ENCODE measurements at regions not wholly inside any gene's neighbourhood (a gene's known extent, or its start where the extent isn't known, plus 50 kb on each side); places are given as distances from the start of the nearest gene placed in this dataset.
"Not testable (repeated sequence)": the region's sequence is repeated elsewhere in the genome, so short reads cannot be mapped to it uniquely, and the experiment has no call there.

DNA sequence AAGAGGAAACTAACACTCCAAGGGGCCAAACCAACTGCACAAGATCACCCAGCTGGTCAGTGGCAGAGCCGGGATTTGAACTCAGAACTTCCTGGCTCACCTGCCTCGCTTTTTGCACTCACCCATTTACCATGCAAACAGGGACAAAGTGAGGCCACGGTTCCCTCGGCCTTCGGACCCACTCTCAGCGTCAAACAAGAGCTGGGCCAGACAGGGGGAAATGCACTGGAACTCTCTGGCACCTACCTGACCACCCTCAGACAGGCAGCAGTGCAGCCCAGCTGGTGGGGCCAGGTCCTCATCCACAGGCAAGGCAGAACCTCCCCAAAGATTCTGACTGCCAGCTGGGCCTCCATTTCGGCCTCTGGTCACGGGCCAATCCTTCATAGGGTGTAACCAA, 93.7 kb upstream of the SRSF6 start:
- DNase-seq: no peak

DNA sequence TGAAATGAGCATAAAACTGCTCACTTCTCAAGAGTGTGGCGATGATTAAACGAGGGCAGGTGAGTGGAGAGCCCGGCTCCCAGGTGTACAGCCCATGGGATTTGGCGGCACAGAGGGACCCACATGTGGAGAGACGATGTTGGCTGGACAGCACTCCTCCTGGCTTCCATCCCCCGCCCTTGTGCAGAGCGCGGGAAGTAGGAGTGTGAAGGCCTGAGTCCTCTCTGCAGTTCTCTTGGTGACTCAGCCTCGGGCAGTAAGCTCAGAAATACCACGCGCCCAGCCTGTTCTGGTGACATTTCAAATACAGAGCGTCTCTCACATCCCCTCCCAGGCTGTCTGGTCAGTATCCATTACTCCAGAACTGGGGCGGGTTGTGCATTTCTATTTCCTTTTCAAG, 94.2 kb upstream of the SRSF6 start:
- DNase-seq: peak; percentile 91

DNA sequence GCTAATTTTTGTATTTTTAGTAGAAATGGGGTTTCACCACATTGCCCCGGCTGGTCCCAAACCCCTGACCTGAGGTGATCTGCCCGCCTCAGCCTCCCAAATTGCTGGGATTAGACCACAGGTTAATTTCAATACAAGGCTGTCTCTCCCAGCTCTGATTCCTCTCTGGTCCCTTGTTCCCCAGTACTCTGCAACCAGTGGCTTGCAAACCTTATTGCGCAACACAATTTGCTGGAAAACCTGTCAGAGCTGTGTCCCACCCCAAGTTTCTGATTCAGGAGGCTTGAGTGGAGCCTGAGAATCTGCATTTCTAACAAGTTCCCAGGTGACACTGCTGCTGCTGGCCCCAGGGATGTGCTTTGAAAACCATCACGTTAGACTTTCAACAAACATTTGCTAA, 96.2 kb upstream of the SRSF6 start:
- no peak for DNase-seq

DNA sequence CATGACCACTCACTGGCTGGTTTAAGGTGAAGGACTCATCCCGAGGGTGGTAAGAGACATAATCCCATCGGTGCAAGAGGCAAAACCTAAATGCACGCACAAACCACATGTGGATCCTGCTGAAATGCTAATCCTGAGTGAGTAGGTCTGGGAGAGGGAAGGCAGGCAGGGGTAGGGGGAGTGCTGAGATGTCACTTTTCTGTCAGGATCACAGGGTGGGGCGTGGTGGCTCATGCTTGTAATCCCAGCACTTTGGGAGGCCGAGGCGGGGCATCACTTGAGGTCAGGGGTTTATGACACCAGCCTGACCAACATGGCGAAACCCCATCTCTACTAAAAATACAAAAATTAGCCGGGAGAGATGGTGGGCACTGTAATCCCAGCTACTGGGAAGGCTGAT, 97.7 kb upstream of the SRSF6 start:
- no peak for DNase-seq

DNA sequence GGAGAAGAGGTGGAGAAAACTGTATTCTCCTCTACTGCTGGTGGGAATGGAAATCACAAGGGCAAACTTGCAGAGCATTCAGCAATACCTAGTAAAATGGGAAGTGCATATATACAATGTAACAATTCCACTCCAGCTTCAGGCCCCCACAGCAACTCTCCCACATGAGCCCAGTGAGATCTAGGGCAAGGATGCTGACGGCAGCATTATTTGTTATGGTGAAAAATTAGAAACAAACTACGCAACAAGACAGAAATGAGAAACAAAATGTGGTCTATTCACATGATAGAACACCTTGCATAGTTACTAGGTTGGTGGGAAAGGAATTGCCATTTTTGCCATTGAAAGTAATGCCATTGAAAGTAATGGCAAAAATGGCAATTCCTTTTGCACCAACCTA, 98.9 kb upstream of the SRSF6 start:
- DNase-seq: no peak

DNA sequence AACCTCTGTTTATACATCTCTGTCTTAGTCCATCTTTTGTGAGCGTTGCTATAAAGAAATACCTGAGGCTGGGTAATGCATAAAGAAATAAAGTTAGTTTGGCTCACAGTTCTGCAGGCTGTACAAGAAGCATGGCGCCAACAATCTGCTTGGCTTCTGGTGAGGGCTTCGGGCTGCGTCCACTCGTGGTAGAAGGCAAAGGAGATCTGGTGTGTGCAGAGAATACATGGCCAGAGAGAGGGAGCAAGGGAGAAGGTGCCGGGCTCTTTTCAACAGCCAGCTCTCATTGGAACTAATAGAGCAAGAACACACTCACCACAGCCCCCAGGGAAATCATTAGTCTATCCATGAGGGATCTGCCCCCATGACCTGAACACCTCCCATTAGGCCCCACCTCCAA, 100.3 kb upstream of the SRSF6 start:
- no peak for DNase-seq

DNA sequence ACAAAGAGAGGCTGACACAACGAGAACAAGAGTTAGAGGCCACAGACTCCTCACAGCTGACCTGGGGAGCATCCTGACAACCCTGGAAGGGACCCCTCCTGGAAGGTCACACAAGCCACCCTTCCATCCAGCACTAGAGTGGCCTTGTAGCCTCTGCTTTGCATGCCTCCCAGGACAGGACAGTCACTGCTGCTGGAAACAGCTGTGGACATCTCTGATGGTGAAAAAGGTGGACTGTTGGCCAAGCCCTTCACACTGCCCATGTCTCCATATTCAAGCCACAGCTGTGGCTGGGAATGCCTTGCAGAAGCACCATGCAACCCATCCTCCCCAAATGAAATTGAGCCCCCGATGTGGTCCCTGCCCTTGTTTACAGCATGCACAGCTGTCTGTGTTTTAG, 102.1 kb upstream of the SRSF6 start:
- no peak for DNase-seq

DNA sequence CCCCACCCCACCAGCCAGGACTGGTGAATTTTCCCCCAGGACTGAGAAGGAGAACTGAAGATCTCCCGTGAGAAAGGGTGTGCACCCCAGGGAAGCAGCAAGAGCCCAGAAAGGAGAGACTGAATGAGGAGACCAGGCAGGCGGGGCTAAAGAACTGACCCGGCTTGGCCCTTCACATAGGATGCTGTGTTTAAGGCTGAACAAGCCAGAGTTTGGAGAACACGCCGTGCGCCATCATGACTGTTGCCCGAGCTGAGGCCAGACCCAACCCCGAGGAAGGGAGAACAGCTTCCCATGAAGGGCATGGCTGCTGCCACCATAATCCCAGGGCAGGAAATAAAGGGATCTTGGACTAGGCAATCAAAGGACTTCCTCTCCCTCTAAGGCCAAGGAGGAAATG, 104.7 kb upstream of the SRSF6 start:
- DNase-seq: no peak

DNA sequence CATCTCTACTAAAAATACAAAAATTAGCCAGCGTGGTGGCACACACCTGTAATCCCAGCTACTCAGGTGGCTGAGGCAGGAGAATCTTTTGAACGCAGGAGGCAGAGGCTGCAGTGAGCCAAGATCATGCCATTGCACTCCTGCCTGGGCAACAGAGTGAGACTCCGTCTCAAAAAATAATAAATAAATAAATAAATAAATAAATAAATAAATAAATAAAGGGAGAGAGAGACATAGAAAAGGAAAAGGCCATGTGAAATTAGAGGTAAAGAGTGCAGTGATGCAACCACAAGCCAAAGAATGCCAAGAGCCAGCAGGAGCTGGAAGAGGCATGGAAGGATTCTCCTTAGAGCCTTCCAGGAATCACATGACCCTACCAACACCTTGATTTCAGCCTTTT, 107.0 kb upstream of the SRSF6 start:
- DNase-seq: not testable (repeated sequence)

DNA sequence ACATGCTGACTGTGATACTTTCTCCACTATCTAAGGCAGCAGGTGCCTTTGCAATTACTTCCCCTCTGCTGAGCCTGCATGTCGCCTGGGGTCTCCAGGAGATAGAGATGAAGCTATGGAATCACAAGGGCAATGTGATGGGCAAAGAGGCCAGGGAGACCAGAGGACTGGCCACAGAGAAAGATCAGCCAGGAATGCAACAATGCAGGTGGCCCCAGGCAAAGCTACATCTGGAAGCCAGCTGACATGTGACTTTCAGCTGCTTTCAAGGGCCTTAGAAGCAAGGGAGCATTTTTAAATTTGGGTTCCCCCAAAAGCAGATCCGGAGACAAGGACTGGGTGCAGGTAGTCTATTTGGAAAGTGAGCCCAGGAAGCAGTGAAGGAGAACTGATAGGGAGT, 107.9 kb upstream of the SRSF6 start:
- no peak for DNase-seq

DNA sequence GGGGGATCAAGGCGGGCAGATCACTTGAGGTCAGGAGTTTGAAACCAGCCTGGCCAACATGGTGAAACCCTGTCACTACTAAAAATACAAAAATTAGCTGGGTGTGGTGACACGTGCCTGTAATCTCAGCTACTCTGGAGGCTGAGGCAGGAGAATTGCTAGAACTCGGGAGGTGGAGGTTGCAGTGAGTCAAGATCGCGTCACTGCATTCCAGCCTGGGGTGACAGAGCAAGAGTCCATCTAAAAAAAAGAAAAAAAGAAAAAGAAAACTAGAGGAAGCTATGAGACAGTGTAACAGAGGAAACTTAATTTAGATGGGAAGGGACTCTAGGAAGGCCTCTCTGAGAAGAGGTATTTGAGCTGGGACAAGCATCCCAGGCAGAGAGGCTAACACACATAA, 109.9 kb upstream of the SRSF6 start:
- not testable (repeated sequence) for DNase-seq

DNA sequence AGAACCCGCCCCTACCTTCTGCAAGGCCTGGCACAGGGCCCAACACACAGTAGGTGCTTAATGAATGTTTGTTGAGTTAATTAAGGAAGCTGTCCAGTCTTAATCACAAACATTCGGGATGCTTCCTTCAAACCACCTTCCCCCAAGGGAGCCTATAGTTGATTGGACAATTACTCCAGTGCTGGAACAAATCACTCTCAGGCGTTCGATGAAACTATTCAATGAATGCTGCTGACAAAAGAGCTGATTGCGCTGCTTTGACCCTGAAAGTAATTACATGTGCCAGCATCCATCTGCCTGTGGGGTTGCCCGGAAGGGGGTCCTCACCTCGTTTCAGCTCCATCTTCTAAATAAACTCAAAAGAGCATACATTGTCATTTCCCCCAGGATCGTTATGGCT, 112.0 kb upstream of the SRSF6 start:
- DNase-seq: no peak

DNA sequence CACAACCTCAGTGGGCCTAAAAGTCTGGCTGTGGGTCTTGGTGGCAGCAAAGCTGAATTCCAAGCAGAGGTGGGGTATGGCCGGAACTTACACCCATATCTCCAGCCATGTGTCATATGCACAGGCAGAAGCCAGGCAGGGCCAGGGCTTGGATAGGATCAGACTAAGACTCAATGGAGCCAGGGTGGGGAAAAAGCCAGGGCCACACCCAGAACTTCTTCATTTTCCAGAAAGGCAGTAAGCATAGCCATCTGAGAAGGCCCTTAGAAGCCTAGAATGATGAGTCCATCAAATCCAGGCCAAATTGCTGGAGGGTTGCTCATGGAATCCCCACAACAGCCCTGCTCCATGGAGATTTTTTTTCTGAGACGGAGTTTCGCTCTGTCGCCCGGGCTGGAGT, 116.2 kb upstream of the SRSF6 start:
- DNase-seq: no peak

DNA sequence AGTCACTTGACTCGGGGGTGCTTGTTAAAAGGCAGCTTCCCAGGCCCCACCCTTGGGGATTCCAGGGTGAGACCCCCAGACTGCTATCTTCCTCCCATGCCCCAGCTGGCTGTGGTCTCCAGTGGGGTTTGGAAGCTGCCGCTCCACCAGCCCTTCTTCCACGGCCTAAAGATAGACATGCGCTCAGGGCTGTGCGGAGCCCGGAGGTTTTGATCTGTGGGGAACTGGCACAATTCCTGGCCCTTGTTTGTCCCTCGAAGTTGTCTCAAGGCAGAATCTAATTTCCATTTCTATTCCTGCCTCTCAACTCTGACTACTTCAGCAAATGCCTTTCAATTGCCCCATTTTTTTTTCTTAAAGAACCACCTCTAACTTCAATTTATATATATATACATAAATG, 120.7 kb upstream of the SRSF6 start:
- no peak for DNase-seq

DNA sequence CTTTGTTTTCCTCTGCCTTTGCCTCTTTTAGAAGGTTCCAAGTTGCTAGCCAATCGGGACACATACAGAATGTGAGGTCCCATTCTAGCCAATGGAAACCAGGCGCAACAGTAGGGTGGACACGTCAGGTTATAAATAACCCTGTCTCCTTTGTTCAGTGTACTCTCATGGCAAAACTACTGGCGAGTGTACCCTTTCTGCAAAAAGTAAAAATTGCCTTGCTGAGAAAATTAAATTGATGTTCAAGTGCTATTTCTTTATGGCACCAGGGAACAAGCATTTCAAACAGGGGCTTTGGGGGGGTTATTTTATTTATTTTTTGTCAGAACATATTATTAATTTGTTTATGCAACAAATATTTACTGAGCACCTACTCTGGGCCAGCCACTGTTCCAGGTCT, 123.6 kb upstream of the SRSF6 start:
- DNase-seq: no peak

DNA sequence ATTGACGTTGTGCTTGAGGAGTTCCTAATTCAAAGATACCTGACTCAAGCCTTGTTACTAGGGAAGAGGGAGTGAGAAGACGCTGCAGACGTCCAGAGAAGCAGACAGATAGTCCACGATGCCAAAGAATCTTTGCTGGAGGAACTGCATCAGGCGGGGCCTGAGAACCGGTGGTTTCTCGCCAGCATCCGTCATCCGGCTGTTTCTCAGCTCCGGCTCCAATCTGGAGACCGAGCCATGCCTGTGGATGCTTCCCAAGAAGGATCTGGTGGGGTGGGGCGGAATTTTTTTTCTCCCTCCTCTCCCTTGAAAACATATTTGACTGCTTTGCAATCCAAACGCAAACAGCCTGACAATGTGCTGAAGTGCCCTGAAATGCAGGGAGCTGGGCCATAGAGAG, 125.8 kb upstream of the SRSF6 start:
- DNase-seq: no peak

DNA sequence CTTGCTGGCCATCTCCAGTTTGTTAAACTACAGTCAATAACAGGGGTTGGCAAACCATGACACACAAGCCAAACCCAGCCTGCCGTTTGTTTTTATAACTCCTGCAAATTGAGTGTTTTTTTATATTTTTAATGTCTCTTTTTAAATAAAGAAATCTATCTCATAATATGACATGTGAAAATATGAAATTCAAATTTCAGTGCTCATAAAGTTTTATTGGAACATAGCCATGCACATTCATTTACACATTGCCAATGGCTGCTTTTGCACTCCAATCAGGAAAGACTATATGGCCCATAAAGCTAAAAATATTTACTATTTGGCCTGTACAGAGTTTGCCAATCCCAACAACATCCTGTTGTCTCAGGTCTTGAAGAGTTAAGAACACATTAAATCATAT, 129.0 kb upstream of the SRSF6 start:
- DNase-seq: no peak

DNA sequence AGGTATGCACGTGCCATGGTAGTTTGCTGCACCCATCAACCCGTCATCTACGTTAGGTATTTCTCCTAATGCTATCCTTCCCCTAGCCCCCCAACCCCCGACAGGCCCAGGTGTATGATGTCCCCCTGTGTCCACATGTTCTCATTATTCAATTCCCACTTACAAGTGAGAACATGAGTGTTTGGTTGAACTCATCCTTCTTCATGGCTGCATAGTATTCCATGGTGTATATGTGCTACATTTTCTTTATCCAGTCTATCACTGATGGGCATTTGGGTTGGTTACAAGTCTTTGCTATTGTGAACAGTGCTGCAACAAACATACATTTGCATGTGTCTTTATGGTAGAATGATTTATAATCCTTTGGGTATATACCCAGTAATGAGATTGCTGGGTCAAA, 130.5 kb upstream of the SRSF6 start:
- not testable (repeated sequence) for DNase-seq

DNA sequence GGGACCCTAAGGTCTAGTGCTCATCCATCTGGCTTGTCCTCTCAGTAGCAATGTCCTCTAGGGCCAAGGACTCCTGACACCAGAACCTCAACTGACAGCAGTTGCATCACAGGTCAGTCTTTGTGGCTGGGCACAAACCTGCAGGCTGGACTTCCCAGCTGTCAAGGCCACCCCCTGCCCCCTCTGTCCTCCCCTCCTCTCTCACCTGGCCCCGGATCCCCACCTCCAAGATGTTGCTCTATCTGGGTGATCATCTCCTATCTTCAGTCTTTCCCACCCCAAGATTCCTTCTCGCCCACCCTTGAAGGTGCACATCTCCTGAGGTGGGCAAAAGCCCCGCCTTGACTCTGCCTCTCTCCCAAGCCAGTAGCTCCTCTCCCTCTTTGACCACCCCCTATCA, 131.8 kb upstream of the SRSF6 start:
- no peak for DNase-seq

DNA sequence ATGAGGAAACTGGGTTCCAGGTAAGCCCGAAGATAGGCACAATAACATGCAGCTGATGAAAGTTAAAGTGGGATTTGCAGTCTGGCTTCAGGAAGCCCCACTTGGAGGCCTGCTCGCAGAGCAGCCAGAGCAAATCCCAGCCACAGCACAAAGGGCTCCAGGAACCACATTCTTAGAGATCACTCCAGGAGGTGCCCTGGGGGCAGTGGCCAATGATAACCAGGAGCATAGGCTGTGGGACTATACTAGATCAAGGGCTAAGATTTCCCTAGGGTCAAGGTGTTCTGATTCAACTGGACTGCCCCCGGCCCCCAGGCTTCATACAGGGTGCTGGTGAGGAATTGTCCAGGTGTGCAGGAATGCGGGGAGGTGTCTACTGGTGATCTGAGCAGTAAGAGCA, 133.9 kb upstream of the PTPRT start:
- peak; percentile 71 for DNase-seq

DNA sequence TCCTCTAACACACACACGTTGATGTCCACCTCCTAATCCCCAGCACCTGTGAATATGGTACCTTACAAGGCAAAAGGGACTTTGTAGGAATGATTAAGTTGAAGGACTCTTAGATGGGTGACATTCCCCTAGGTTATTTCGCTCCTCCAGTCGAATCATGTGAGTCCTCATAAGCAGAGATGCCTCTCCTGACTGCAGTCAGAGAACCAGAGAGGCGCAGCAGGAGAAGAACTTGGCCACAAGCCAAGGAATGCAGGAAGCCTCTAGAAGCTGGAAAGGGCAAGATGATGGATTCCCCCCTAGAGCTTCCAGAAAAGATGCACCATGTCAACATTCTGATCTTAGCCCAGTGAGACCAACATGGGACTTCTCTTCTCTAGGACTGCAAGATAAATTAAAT, 133.1 kb upstream of the PTPRT start:
- no peak for DNase-seq

DNA sequence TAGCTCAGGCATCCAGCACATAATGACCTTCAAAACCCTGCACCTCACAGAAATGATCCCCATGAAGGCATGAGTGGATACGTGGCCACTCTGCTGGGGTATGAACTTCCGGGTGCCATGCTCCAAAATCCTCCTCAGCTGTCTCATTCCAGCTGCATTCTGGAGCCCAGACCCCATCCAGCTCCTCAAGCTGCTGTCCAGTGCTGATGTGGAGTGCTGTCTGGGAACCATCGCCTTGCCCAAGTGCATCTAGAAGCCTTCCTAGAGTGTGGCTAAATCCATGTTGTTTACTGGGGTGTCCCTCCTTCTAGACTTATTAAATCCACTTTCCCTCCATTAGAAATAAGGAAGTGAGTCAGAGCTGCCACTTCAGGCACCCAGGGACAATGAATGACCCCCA, 130.8 kb upstream of the PTPRT start:
- no peak for DNase-seq

DNA sequence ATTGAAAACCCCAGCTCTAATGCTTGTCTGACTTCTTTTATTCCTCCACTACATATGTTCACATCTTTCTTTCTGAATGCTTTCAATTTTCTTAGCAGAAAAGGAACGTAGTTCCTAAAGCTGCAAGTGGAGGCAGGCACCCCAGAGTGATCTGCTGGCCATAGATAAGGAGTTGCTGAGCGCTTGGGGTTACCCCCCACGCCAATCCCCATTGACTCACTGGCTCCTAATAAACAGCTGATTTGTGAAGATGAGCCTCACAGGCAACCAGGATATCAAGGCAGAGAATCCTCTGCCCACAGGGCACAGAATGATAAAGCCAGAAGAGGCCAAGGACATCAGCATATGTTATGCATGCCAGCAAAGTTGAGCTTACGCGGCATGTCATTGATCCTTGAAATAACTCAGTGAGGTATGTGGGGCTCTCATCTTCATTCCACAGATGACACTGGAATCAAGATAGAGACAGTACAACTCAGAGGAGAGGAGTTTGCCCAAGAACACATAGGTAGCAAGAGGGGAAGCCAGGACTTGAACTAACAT, 129.1 kb upstream of the PTPRT start:
- no peak for DNase-seq

DNA sequence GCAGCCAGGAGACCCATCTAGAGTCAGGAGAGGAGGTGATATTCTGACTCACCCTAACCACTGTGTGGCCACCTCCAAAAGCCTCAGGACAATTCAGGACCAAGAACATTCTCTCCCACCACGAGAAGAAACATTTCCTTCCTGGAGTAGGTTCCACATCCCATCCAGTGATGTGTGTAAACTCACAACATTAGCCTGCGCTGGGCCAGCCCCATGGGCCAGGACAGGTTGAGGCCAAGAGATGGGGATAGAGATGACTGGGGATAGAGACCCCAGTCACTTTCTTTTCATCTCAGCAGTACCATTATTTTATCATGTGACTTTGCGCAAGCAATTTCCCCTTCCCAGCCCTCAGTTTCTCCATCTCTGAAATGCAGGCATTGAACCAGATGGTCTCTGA, 126.6 kb upstream of the PTPRT start:
- peak; percentile 38 for DNase-seq

DNA sequence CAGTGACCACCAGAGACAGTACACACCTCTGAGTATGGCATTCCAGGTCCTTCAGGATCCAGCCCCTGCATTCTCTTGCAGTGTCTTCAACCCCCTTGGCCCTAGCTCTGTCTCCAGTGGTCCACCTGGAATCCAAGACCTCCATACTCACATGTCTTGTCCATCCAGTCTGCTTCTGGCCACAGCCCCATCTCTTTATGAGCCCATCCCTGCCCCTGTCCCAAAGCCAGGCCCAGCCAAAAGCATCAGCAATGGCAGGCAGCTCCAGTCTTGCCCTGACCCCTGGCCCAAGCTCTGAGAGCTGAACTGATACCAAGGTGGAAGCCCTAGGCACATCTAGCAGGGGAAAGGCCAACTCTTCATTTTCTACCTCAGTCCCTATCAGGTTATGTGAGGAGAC, 119.6 kb upstream of the PTPRT start:
- peak; percentile 29 for DNase-seq

DNA sequence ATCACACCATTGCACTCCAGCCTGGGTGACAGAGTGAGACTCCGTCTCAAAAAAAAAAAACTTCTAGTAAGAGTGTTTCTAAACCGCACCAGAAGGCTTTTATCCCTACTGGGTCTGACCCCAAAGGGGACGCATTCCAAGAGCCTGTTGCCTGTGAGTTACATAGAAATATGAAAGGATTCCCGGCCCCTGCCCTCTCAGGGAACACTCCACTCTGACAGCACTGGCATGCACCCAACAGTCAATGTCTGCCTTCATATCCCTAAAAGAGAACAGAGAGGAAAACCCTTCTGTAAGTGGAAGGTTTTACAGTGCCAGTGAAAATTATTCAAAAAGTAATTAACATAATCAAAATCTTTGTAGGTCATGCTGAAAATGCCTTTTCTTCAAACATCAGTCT, 117.1 kb upstream of the PTPRT start:
- peak; percentile 16 for DNase-seq
